ENCODE measurements at regions not wholly inside any gene's neighbourhood (a gene's known extent, or its start where the extent isn't known, plus 50 kb on each side); places are given as distances from the start of the nearest gene placed in this dataset.

DNA sequence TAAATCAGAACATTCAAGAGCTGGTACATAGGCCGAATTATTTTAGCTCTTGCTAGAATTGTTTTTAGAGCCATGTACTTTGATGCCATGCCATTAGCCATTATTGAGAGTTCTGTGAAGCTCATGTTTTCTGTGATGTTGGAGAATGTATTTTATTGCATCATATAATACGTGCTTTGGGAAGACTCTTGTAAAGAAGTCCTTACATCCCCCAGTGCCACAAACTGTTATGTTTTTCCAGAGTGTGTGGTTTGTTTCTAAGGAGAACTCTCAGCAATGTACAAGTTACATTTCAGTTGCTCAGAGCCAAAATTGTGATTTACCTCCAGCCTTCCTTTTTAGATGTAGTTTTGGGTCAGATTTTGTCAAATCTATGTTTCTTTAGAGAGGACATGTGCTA, 148.6 kb downstream of the HAUS1 start:
- CTCF ChIA-PET, result interaction anchor here (1.0 to 2.3 kb wide), 4 partner anchors 19 to 79 kb away, joined by 3 to 7 read pairs (median 3); a partner anchor contains a TSS
- Histone ChIP-seq H3K9me1 (replicated peaks; ENCODE audit: control insufficient read depth, extremely low read depth, insufficient read depth, low read length) (no peaks in the 10 kb centered on the region), H2AFZ (ENCODE audit: low read depth, low read length) (no peak overlapping the region), H3K27me3 (ENCODE audit: control insufficient read depth in 2 of 2, insufficient read depth in 2 of 2, low read length in 2 of 2) (no peaks in the 10 kb centered on the region), H3K4me2 (ENCODE audit: insufficient read depth, low read length) (no peak overlapping the region), H3K36me3 (ENCODE audit: control insufficient read depth in 2 of 2, extremely low read depth in 1 of 2, insufficient read depth in 2 of 2, low read length in 2 of 2) (no peaks in the 10 kb centered on the region), H3K4me3 (replicated peaks in 1 of 3; ENCODE audit: insufficient read depth in 1 of 3, low read depth in 1 of 3, low read length in 3 of 3) (no peak overlapping the region), H3K27ac (ENCODE audit: insufficient read depth, low read depth, low read length) (no peak overlapping the region), H3K9ac (replicated peaks; ENCODE audit: extremely low read depth, insufficient read depth, low read length) (no peak overlapping the region), H3K79me2 (ENCODE audit: control insufficient read depth, insufficient read depth, low read length) (peaks cover 8% of the 10 kb centered on the region), H3K4me1 (ENCODE audit: control insufficient read depth, extremely low read depth, insufficient read depth, low read length) (peaks cover 15% of the 10 kb centered on the region), H4K20me1 (replicated peaks; ENCODE audit: control insufficient read depth, extremely low read depth, insufficient read depth, low read length) (no peaks in the 10 kb centered on the region), H3K9me3 (replicated peaks; ENCODE audit: control insufficient read depth, insufficient read depth, low read length) (no peaks in the 10 kb centered on the region)
- FAIRE-seq, result no peak
- intact Hi-C loops (cut with micrococcal nuclease), result no loop called here
- BruUV-seq (replicated peaks), result no TSS peak
- dilution Hi-C loops (cut with MboI; ENCODE audit: extremely low pct_ligation_motif_present, low sequenced_read_pairs), result no loop called here
- TF ChIP-seq JUN (IDR thresholded peaks at IDR 0.05; ENCODE audit: borderline replicate concordance, insufficient read depth, insufficient read length, low read depth) (no peak), GATA2 (IDR thresholded peaks at IDR 0.05; ENCODE audit: insufficient read depth, insufficient read length, low read depth, low read length) (no peak), FOS (IDR thresholded peaks at IDR 0.05; ENCODE audit: borderline replicate concordance, insufficient read depth, low read length) (no peak), EZH2 (IDR thresholded peaks at IDR 0.05; ENCODE audit: borderline replicate concordance, low read depth, low read length, severe bottlenecking) (no peak), POLR2A (IDR thresholded peaks at IDR 0.05; ENCODE audit: low read depth, low read length) (no peak), POLR2AphosphoS5 (IDR thresholded peaks at IDR 0.05; ENCODE audit: insufficient read depth, low read depth, low read length) (no peak), MYC (IDR thresholded peaks at IDR 0.05; ENCODE audit: low read depth, low read length) (no peak)
- TF ChIP-seq, protein P1, sequence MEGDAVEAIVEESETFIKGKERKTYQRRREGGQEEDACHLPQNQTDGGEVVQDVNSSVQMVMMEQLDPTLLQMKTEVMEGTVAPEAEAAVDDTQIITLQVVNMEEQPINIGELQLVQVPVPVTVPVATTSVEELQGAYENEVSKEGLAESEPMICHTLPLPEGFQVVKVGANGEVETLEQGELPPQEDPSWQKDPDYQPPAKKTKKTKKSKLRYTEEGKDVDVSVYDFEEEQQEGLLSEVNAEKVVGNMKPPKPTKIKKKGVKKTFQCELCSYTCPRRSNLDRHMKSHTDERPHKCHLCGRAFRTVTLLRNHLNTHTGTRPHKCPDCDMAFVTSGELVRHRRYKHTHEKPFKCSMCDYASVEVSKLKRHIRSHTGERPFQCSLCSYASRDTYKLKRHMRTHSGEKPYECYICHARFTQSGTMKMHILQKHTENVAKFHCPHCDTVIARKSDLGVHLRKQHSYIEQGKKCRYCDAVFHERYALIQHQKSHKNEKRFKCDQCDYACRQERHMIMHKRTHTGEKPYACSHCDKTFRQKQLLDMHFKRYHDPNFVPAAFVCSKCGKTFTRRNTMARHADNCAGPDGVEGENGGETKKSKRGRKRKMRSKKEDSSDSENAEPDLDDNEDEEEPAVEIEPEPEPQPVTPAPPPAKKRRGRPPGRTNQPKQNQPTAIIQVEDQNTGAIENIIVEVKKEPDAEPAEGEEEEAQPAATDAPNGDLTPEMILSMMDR (IDR thresholded peaks at IDR 0.05; ENCODE audit: extremely low read depth in 1 of 2, insufficient read depth in 1 of 2, low read depth in 1 of 2, low read length in 2 of 2), result no peak
- TF ChIP-seq, protein P2, sequence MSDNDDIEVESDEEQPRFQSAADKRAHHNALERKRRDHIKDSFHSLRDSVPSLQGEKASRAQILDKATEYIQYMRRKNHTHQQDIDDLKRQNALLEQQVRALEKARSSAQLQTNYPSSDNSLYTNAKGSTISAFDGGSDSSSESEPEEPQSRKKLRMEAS (IDR thresholded peaks at IDR 0.05; ENCODE audit: insufficient read depth, insufficient read length), result no peak
- POLR2A ChIA-PET, result no interaction called here
- DNase-seq (ENCODE audit: low read depth, low spot score), result no peak
